IPS-18c (cell line): ENCODE measurements at regions not wholly inside any gene's neighbourhood (a gene's known extent, or its start where the extent isn't known, plus 50 kb on each side); places are given as distances from the start of the nearest gene placed in this dataset.
A peak's percentile ranks its signal among the peaks of the same experiment; 100 is the strongest.
"Not testable (repeated sequence)": the region's sequence is repeated elsewhere in the genome, so short reads cannot be mapped to it uniquely, and the experiment has no call there.

Experiments used
- H3K4me3 ChIP-seq: 2 replicates; pipeline ENCODE4 v1.7.0; 2013; ENCODE audit warnings: low read depth, mild to moderate bottlenecking, low read length, moderate library complexity; ENCODE audit not compliant: insufficient read depth
- H3K9me3 ChIP-seq: one replicate; pipeline ENCODE4 v1.6.1; 2013; ENCODE audit warnings: mild to moderate bottlenecking, low read length, moderate library complexity; ENCODE audit not compliant: control insufficient read depth, insufficient read depth

DNA sequence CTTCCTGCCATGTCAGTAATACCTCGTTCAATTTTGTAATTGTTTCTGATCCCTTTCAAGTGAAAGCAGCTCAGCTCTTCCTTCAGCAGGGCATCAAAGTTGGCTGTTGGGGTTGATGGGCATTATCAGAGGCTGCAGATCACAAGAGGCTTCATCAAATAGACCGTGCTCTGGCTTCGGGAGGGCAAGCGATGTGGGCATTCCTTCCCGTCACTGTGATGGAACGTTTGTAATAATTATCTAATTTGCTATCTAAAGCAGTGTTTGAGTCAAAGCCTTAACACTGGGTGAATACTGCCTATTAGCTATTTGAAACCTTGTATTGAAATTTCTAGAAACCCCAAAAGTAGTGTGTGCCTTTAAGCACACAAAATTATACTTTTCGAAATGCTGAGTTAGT is 170.1 kb downstream of the OTUD1 start:
- Histone ChIP-seq H3K9me3 (no peaks in the 10 kb centered on the region), H3K4me3 (no peak overlapping the region)

DNA sequence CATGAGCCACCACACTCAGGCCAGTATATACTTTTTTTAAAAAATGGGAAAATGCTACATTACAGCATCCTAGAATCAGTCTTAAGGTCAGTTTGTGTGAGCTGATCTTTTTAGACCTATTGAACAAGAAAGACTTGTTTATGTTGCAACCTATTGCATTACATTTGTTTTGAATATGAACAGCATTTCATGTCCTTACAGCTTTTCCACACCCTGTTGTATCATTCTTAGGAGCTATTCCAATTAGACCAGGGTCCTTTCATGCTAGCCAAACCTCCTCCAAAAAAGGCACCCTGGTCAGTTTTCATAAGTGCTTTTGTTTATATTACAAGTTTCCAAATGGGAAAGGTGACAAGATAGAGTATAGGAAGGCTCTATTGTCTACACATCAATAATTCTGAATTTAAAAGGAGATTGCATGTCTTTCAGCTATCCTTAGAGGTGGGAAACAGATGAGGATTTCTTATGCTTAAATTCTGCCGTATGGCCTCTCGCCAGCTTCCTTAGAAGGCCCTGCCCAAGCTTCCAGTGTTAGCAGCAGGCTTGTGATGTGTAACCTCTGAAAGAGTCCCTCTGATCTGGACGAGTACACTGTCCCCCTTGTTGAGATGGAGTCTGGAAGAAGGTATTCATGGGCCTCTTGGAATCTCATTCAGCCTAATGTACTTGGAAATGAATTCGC is 171.9 kb downstream of the OTUD1 start:
- Histone ChIP-seq H3K9me3 (no peaks in the 10 kb centered on the region), H3K4me3 (no peak overlapping the region)

DNA sequence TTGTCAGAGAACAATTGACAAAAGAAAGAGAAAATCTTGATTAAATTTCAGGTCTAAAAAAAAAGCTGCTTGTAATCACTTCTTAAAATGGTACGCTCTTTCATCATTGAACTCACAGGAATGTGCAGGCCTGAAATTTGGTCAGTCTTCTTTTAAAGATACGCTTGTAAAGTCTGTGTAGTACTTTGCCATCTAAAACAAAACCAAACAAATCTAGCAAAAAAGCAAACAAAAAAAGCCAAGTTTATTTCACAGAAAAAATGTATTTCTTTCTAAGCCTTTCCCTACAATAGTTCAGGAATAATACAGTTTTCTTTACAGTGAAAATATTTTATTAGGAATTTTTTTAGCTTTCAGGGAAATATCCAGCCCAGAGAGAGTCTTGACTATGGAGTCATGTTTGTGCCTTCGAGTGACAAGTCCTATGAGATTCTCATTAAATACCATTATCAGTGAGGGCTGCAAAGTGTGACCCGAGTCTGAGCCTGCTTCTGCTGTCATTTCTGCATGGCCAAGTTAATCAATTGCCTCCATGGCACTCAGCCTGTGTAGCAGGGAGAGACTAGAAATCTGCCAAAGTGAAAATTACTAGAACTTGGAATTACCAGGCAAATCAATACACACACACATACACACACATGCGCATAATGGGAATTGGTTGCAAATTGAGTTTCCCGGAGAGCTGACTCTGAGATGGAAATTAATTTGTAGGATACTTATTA is 172.6 kb downstream of the OTUD1 start:
- H3K9me3 ChIP-seq: no peaks in the 10 kb centered on the region
- H3K4me3 ChIP-seq: no peak overlapping the region

DNA sequence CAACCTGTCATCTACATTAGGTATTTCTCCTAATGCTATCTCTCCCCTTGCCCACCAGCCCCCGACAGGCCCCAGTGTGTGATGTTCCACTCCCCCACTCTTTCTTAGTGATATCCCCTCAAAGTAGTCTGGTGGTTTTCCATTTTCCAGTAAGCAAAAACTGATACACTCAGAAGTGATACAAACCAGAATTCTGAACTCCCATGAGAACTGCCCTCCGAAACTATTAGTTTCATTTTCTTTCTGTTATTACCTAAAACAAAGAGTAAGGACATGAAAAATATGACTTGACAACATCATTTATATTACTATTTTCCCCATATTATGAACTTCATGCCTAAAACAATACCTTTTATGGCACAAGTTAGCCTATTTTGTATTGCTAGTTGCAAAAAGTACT is 175.0 kb downstream of the OTUD1 start:
- H3K9me3 ChIP-seq: no peaks in the 10 kb centered on the region

DNA sequence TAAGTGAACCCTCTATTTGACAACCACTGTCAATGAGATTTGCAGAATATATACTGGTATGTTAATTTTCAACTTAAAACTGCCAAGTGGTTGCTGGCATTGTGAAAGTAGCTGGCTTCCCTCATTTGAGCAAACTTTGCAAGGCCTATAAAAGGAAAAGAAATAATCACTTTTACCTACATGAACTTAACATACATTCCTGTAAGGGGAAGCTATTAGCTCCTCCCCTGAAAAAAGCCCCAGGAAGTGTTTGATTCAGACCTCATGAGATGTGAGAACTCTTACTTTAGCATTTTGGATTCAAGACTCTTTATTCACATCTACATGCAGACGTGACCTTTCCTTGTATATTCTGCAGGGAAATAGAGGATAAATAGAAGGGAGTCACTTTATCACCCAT is 175.6 kb downstream of the OTUD1 start:
- Histone ChIP-seq H3K4me3 (no peak overlapping the region), H3K9me3 (no peaks in the 10 kb centered on the region)

More for the DNA sequence above, 175.0 kb downstream of the OTUD1 start:
- no peak overlapping the region for H3K4me3 ChIP-seq

DNA sequence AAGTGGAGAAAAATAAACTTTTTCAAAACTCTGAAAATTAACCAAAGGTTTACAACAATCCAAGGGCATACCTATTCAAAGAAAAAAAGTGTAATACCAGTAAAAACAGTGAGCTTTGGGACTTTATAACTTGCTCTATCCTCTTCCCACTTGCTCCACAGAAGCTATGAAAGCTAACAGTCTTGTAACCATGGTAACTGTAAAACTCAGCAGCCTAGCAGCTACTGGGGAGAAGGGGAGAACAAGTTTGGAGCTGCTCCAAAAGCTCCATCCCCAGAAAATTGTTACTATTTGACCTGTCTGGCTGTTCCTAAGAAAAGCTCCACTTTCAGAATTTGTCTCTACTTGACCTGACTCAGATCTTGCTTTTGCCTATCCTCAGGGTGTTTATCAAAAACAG is 191.5 kb downstream of the OTUD1 start:
- H3K4me3 ChIP-seq: no peak overlapping the region

DNA sequence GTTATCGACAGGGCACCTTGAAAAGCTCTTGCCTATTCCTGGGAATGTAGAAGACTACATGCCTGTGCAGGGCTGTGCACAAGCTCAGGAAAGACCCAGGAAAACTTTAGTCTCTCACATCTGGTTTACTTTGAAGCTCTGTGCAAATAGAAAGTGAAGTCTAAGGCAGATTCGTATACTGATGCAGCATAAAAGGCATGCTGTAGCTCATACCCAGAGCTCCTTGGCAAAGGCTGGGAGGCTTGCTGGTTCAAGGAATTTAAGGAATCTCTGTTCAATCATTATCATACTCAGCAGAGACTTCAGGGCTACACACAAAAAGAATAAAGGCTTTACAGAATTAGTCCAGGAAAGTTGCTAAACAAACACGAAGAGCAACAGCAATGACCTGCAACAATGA is 192.0 kb downstream of the OTUD1 start:
- no peaks in the 10 kb centered on the region for H3K9me3 ChIP-seq
- H3K4me3 ChIP-seq: no peak overlapping the region

More for the DNA sequence above, 191.5 kb downstream of the OTUD1 start:
- no peaks in the 10 kb centered on the region for H3K9me3 ChIP-seq

DNA sequence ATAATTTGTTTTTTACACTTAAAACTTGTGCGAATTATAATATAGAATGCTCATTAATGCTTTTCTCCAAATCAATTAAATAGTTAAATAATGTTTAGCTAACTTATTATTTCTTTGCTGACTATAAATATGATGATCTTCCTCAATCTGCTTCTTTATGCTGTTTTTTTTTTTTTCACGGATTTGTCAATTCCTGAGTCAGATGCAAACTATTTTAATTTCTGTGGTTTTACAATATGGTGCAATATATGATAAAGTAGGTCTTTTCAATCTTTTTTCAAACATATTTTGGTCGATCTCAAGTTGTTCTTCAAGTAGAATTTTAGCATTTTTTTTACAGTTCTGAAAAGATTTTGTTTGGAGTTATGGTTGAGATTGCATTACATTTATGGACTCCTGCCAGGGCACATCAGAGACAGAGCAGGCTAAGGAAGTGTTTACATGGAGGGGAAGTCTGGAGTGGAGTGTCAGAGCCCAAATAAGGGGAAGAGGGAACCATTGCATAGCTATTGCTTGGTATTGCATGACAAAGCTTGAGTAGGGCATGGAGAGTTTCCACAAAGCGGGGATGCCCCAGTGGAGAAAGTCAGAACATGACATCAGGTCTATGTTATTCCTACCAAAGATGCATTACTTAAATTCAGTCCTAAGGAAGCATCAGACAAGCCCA is 204.4 kb downstream of the OTUD1 start:
- Histone ChIP-seq H3K9me3 (no peaks in the 10 kb centered on the region), H3K4me3 (no peak overlapping the region)

DNA sequence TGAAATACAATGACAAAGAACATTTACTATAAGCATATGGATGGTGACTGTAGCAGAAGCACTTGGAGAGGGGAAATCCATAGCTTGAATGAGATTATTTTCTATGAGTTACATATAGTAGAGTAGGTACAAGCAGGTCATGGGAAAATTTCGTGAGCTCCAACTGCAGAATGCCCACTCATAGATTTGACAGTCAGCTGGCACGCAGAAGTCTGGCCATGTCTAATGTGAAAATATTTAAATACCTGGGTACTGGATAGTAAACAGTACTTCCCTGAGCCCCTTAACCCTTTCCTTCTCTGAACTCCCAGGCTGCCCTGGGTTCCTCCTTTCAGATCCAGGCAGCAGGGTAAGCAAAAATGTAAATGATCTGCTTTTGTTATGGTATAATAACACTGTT is 209.7 kb downstream of the OTUD1 start:
- H3K9me3 ChIP-seq: no peaks in the 10 kb centered on the region
- no peak overlapping the region for H3K4me3 ChIP-seq

DNA sequence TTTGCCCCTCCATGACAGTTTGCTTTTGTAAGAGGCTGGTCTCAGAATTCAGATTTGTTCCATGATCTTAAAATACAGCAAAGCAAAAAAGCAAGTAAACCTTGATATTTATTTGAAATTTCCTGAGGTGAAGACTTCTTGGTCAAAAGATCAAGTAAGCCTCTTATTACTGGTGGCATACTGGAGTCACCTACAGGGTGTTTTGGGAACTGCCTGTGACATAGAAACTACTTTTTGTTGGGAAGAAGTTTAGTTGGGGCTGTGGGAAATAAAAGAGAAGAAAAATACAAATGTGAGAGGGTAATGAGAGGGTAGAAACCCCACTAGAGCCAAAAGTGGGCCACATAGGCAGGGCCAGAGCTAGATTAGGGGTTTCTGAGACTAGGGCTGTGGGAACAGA is 217.9 kb downstream of the OTUD1 start:
- H3K9me3 ChIP-seq: no peaks in the 10 kb centered on the region
- H3K4me3 ChIP-seq: no peak overlapping the region

DNA sequence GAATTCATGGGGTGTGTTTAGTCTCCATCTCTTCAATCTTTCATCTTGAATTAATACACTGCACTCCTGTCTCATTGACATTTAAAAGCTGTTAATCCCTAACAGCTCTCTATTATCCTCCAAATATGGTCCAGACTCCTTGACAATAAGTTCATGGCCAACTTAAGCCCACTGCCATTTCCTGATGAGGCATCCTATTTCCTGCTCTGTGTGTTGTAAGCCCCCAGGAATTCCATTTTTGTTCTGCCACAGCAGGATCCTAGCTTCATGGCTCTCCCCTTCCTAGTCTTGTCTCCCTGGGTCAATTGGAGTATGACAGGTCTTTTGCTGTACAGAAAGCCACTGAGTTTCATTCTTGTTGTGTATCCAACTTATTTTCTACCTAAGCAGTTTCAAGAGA is 218.8 kb downstream of the OTUD1 start:
- no peak overlapping the region for H3K4me3 ChIP-seq
- H3K9me3 ChIP-seq: no peaks in the 10 kb centered on the region

DNA sequence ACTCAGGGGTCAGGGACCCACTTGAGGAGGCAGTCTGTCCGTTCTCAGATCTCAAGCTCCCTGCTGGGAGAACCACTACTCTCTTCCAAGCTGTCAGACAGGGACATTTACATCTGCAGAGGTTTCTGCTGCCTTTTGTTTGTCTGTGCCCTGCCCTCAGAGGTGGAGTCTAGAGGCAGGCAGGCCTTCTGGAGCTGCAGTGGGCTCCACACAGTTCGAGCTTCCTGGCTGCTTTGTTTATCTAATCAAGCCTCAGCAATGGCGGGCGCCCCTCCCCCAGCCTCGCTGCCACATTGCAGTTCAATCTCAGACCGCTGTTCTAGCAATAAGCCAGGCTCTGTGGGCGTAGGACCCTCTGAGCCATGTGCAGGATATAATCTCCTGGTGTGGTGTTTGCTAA is 233.0 kb downstream of the OTUD1 start:
- H3K4me3 ChIP-seq: not testable (repeated sequence)

DNA sequence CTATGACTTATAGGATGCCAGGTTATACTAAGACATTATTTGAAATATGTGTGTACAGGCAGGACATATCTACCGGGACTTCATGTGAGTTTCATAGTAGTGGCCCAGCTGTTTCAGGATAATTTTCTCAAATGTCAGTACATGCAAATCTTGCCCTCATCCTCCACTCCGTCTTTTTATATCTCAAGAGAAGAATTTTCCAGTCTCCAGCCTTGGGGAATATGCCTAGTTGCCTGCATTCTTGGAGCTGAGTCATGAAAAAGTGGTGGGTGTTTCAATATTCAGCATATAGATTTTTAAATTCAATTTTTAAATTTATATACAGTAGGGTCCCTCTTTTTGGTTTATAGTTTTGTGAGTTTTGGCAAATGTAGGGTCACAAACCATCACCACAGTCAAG is 236.7 kb downstream of the OTUD1 start:
- Histone ChIP-seq H3K4me3 (no peak overlapping the region), H3K9me3 (no peaks in the 10 kb centered on the region)

More for the DNA sequence above, 233.0 kb downstream of the OTUD1 start:
- H3K9me3 ChIP-seq: not testable (repeated sequence)

DNA sequence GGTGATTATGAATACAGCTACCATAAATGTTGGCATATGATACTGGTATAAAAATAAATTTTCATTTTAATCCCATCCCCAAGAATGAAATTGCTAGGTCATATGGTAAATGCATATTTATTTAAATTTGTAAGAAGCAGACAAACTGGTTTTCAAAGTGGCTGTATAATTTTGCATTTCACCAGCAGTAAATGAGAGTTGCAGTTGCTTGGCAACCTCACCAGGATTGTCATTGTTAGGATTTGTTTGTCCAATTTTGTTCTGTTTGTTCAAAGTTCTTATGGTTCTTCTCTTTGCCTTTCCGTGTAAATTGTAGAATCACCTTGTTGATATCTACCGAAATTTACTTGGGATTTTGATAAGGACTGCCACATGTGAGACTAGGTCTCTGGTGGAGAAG is 237.4 kb downstream of the OTUD1 start:
- H3K9me3 ChIP-seq: no peaks in the 10 kb centered on the region
- H3K4me3 ChIP-seq: no peak overlapping the region

DNA sequence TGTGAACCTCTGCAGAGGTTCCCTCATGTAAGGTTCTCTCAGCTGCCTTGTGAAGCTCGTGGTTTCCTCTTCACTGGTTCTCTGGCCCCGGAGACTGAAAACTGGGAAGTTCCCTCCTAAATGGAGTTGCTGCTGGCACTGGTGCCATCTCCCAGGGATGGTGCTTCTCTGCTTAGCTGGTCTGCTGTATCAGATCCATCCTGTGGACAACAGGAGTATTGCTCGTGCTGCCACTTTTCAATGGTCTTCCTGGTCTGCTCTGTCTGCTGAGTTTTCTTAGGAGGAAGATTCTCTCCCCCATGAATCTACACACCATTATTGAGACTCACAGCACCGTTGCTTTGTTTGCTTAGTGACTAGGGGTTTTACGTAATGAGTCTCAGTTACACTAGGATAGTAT is 247.8 kb downstream of the OTUD1 start:
- Histone ChIP-seq H3K4me3 (no peak overlapping the region), H3K9me3 (no peaks in the 10 kb centered on the region)

DNA sequence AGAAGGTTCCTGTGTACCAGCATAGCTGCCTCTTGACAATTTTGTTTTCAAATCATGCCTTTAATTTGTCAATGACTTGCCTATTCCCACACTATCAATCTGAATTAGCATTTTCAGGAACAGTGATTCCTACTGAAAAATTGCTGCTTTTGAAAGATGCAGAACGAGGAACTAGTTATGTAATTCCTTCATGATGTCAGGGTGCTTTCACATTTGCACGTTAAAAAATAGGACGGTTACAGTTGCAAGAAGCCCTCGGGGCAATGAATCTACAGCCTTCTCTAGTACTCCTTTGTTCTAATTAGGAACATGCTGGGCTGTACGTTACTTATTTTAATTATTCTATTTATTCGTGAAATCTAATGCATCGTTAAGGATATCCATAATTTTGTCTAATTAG is 253.9 kb downstream of the OTUD1 start:
- no peak overlapping the region for H3K4me3 ChIP-seq
- H3K9me3 ChIP-seq: no peaks in the 10 kb centered on the region

DNA sequence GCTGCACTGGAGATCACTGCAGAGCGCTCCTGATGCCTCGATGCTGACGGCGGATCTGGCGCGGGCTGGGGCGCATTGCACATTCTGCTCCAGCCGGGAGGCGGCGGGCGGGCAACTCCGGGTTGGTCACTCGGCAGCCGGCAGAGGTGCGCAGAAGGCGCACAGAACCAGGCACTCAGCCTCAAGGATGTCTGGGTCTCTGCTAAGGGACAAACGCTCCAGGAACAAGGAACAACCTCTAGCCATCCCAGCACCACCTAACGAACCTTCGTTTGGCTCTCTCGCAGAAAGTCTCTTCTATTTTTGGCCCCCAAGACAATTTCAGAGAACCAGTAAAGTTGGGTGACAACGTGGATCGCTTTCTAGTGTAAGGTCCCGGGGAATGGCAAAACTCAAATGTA is 254.6 kb downstream of the OTUD1 start:
- Histone ChIP-seq H3K9me3 (no peaks in the 10 kb centered on the region), H3K4me3 (peak overlapping the region; percentile 57)

DNA sequence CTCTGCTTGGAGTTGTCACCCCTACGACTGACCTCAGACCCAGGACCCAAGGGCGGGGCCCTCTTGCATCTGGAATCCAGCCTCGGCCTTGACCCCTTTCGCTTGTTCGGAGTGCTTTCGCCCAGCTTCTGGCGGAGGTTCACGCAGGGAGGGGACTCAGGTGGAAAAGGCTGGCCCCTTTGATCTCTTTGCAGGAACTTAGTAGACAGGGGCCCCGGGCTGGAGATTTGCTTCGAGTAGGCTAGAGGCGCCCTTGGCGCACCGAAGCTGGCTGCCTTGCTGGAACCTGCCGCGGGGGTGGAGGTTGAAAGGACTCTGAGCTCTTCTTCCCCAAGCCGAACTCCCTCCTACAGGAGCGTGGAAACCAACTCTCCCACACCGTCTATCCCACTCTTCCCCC is 255.1 kb downstream of the OTUD1 start:
- Histone ChIP-seq H3K4me3 (peak overlapping the region; percentile 57), H3K9me3 (no peaks in the 10 kb centered on the region)
